Astrocyte of the cerebellum (primary cell): ENCODE measurements at regions not wholly inside any gene's neighbourhood (a gene's known extent, or its start where the extent isn't known, plus 50 kb on each side); places are given as distances from the start of the nearest gene placed in this dataset.
"Not testable (repeated sequence)": the region's sequence is repeated elsewhere in the genome, so short reads cannot be mapped to it uniquely, and the experiment has no call there.

ENCODE experiments used
- DNase-seq: peaks from one replicate; pipeline ENCODE4 v3.0.0-alpha.2; 2011; ENCODE audit warnings: low read depth
- H3K4me3 ChIP-seq: 2 replicates; pipeline ENCODE4 v1.5.1; 2011; ENCODE audit warnings: mild to moderate bottlenecking, low read depth, low read length, moderate library complexity
- CTCF ChIP-seq: IDR thresholded peaks from 2 replicates; pipeline ENCODE4 v1.5.1; 2012; ENCODE audit warnings: low read length, low read depth, moderate library complexity, mild to moderate bottlenecking; ENCODE audit errors: missing control alignments
- in situ Hi-C: cut with HindIII; loops from 2 replicates; pipeline ENCODE4 v1.10.0; 2017; ENCODE audit warnings: low sequenced_read_pairs

- no peak overlapping the region for H3K4me3 ChIP-seq
- TF ChIP-seq CTCF: no peak
- in situ Hi-C loops: no loop called here
- DNase-seq: no peak
Observed at GRCh38 chr18:39225373-39225772, 1659.8 kb upstream of the CELF4 start.

GRCh38 chr18:39223283-39223682 is 1657.7 kb upstream of the CELF4 start:
- no peak for TF ChIP-seq CTCF
- in situ Hi-C loops: no loop called here

GRCh38 chr18:39215920-39216319 is 1650.3 kb upstream of the CELF4 start:
- DNase-seq: no peak
- no peak for TF ChIP-seq CTCF
- in situ Hi-C loops: no loop called here
- no peak overlapping the region for H3K4me3 ChIP-seq

More at GRCh38 chr18:39223283-39223682, 1657.7 kb upstream of the CELF4 start:
- no peak overlapping the region for H3K4me3 ChIP-seq
- no peak for DNase-seq

- no peak for TF ChIP-seq CTCF
- in situ Hi-C loops: no loop called here
Observed at GRCh38 chr18:39211461-39211860, 1645.9 kb upstream of the CELF4 start.

GRCh38 chr18:39209173-39209572 is 1643.6 kb upstream of the CELF4 start:
- H3K4me3 ChIP-seq: no peak overlapping the region
- TF ChIP-seq CTCF: no peak
- in situ Hi-C loops: no loop called here
- DNase-seq: no peak

More at GRCh38 chr18:39211461-39211860, 1645.9 kb upstream of the CELF4 start:
- no peak for DNase-seq
- H3K4me3 ChIP-seq: no peak overlapping the region

- TF ChIP-seq CTCF: no peak
- no peak overlapping the region for H3K4me3 ChIP-seq
- in situ Hi-C loops: no loop called here
- no peak for DNase-seq
Observed at GRCh38 chr18:39208729-39209128, 1643.1 kb upstream of the CELF4 start.

GRCh38 chr18:39208190-39208589 is 1642.6 kb upstream of the CELF4 start:
- no peak for TF ChIP-seq CTCF
- no peak overlapping the region for H3K4me3 ChIP-seq
- peak; percentile 22 for DNase-seq
- in situ Hi-C loops: no loop called here

GRCh38 chr18:39206398-39207103 is 1641.0 kb upstream of the CELF4 start:
- in situ Hi-C loops, DNase-seq, H3K4me3 ChIP-seq: not testable (repeated sequence)
